Endothelial cell of umbilical vein (primary cell): ENCODE measurements at regions not wholly inside any gene's neighbourhood (a gene's known extent, or its start where the extent isn't known, plus 50 kb on each side); places are given as distances from the start of the nearest gene placed in this dataset.

Experiments used
- BruUV-seq: library from RNA; stranded (reverse); fragments of 400-500 nt; replicated peaks from 2 replicates; lab custom pipeline; 2021; lab: Mats Ljungman, UMichigan
- CTCF ChIA-PET: fragments of 300-600, 350-600 bp; sonication (Branson Sonifier 250); formaldehyde crosslinking; loops from one replicate; lab custom pipeline; 2021; ENCODE audit warnings: antibody characterized with exemption, inconsistent platforms; lab: Charles Lee
- POLR2A ChIA-PET: fragments of 300-600, 350-600 bp; sonication (Branson Sonifier 250); formaldehyde crosslinking; loops from one replicate; lab custom pipeline; 2021; ENCODE audit warnings: antibody characterized with exemption, inconsistent platforms; lab: Charles Lee
- DNase-seq: peaks from one replicate; pipeline ENCODE4 v3.0.0-alpha.2; 2011; ENCODE audit warnings: low read depth, low spot score
- FAIRE-seq: peaks from 2 replicates; lab custom pipeline; 2011; peaks lifted over from hg19 to GRCh38; lab: Jason Lieb, UNC
- H2AFZ ChIP-seq: 2 replicates; pipeline ENCODE4 v1.6.0; 2012; ENCODE audit warnings: low read depth, low read length, control low read depth, inconsistent platforms
- H3K27ac ChIP-seq: 2 replicates; pipeline ENCODE4 v1.5.1; 2011; ENCODE audit warnings: low read depth, mild to moderate bottlenecking, control low read depth, low read length, moderate library complexity; ENCODE audit not compliant: insufficient read depth
- H3K27me3 ChIP-seq, 2 experiments: 2 replicates each; pipeline versions ENCODE4 v1.6.0 to v1.6.1; 2011; ENCODE audit warnings: low read length in 2 of 2, mixed read lengths in 1 of 2; ENCODE audit not compliant: control insufficient read depth in 2 of 2, insufficient read depth in 2 of 2
- H3K36me3 ChIP-seq, 2 experiments: 2 replicates in 1 of 2; 3 replicates in 1 of 2; pipeline ENCODE4 v1.5.1; 2011; ENCODE audit warnings: low read length in 2 of 2, mild to moderate bottlenecking in 1 of 2, moderate library complexity in 1 of 2; ENCODE audit not compliant: control insufficient read depth in 2 of 2, insufficient read depth in 2 of 2; ENCODE audit errors: extremely low read depth in 1 of 2
- H3K4me1 ChIP-seq: 3 replicates; pipeline ENCODE4 v1.5.1; 2011; ENCODE audit warnings: mild to moderate bottlenecking, low read length; ENCODE audit not compliant: control insufficient read depth, insufficient read depth; ENCODE audit errors: extremely low read depth
- H3K4me2 ChIP-seq: 2 replicates; pipeline ENCODE4 v1.6.1; 2011; ENCODE audit warnings: low read length, control low read depth, mixed read lengths; ENCODE audit not compliant: insufficient read depth
- H3K4me3 ChIP-seq, 3 experiments: fragments of 200-600 bp in 1 of 3; sonication (generic), shearing (Covaris generic) in 1 of 3; replicated peaks in 1 of 3; 2 replicates each; pipeline ENCODE4 v1.5.1; 2011 to 2016; ENCODE audit warnings: control low read depth in 3 of 3, low read length in 3 of 3, mild to moderate bottlenecking in 2 of 3, inconsistent platforms in 1 of 3, low read depth in 1 of 3, moderate library complexity in 1 of 3; ENCODE audit not compliant: insufficient read depth in 1 of 3
- H3K79me2 ChIP-seq: 2 replicates; pipeline ENCODE4 v1.6.0; 2012; ENCODE audit warnings: low read length, inconsistent platforms; ENCODE audit not compliant: control insufficient read depth, insufficient read depth
- H3K9ac ChIP-seq: replicated peaks from 2 replicates; pipeline ENCODE3; 2011; ENCODE audit warnings: low read length, control low read depth; ENCODE audit not compliant: insufficient read depth; ENCODE audit errors: extremely low read depth
- H3K9me1 ChIP-seq: replicated peaks from 3 replicates; pipeline ENCODE4 v1.6.0; 2011; ENCODE audit warnings: mild to moderate bottlenecking, low read length; ENCODE audit not compliant: control insufficient read depth, insufficient read depth; ENCODE audit errors: extremely low read depth
- H3K9me3 ChIP-seq: replicated peaks from 2 replicates; pipeline ENCODE4 v1.5.1; 2012; ENCODE audit warnings: low read length, inconsistent platforms; ENCODE audit not compliant: control insufficient read depth, insufficient read depth
- H4K20me1 ChIP-seq: replicated peaks from 2 replicates; pipeline ENCODE3; 2011; ENCODE audit warnings: mild to moderate bottlenecking, low read length; ENCODE audit not compliant: control insufficient read depth, insufficient read depth; ENCODE audit errors: extremely low read depth
- CTCF ChIP-seq, 2 donors: IDR thresholded peaks; 1 replicate in 1 of 2; 2 replicates in 1 of 2; pipeline ENCODE4 v1.5.1; 2011; ENCODE audit warnings: low read length in 2 of 2, mild to moderate bottlenecking in 2 of 2, moderate library complexity in 2 of 2, control low read depth in 1 of 2, inconsistent platforms in 1 of 2, low read depth in 1 of 2; ENCODE audit not compliant: insufficient read depth in 1 of 2; ENCODE audit errors: extremely low read depth in 1 of 2
- EZH2 ChIP-seq: IDR thresholded peaks from 2 replicates; pipeline ENCODE4 v1.6.1; 2012; ENCODE audit warnings: borderline replicate concordance, low read depth, mild to moderate bottlenecking, moderate library complexity, low read length, inconsistent platforms; ENCODE audit not compliant: severe bottlenecking
- FOS ChIP-seq: IDR thresholded peaks from 2 replicates; pipeline ENCODE4 v1.6.1; 2011; ENCODE audit warnings: mild to moderate bottlenecking, low read length, moderate library complexity, borderline replicate concordance; ENCODE audit not compliant: insufficient read depth
- GATA2 ChIP-seq: IDR thresholded peaks from 2 replicates; pipeline ENCODE4 v1.7.0; 2011; ENCODE audit warnings: low read depth, mild to moderate bottlenecking, moderate library complexity, mixed read lengths, low read length; ENCODE audit not compliant: insufficient read length, insufficient read depth
- JUN ChIP-seq: IDR thresholded peaks from 2 replicates; pipeline ENCODE4 v1.6.1; 2011; ENCODE audit warnings: borderline replicate concordance, low read depth; ENCODE audit not compliant: insufficient read length, insufficient read depth
- MAX ChIP-seq: IDR thresholded peaks from 2 replicates; pipeline ENCODE4 v1.6.1; 2011; ENCODE audit not compliant: insufficient read depth, insufficient read length
- MYC ChIP-seq: IDR thresholded peaks from one replicate; pipeline ENCODE4 v1.6.1; 2011; ENCODE audit warnings: mild to moderate bottlenecking, low read depth, low read length
- POLR2A ChIP-seq: IDR thresholded peaks from 2 replicates; pipeline ENCODE4 v1.6.1; 2012; ENCODE audit warnings: low read depth, mild to moderate bottlenecking, control low read depth, low read length
- POLR2AphosphoS5 ChIP-seq: IDR thresholded peaks from 2 replicates; pipeline ENCODE4 v1.6.1; 2012; ENCODE audit warnings: low read depth, mild to moderate bottlenecking, control low read depth, low read length, moderate library complexity; ENCODE audit not compliant: insufficient read depth
- dilution Hi-C: fragments of 300-500 bp; cut with MboI; formaldehyde crosslinking; loops from one replicate; pipeline ENCODE4 v1.15.0; 2019; ENCODE audit warnings: low sequenced_read_pairs; ENCODE audit not compliant: extremely low pct_ligation_motif_present
- intact Hi-C: fragments of 100-400 bp; cut with micrococcal nuclease; formaldehyde crosslinking; loops from one replicate; pipeline ENCODE4 v1.10.0; 2022

- ChIA-PET POLR2A (no interaction called here), CTCF (no interaction called here)
- no peaks in the 10 kb centered on the region for H3K36me3 ChIP-seq
- FAIRE-seq (no peak), DNase-seq (no peak)
- H2AFZ ChIP-seq = no peak overlapping the region
- no peaks in the 10 kb centered on the region for H3K9me1 ChIP-seq
- no peak overlapping the region for H3K4me3 ChIP-seq
- no peaks in the 10 kb centered on the region for H3K4me1 ChIP-seq
- TF ChIP-seq MAX = no peak
- TF ChIP-seq FOS = no peak
- TF ChIP-seq GATA2 = no peak
- no peak for TF ChIP-seq EZH2
- TF ChIP-seq MYC = no peak
- no peak for TF ChIP-seq CTCF (IDR thresholded peaks at IDR 0.05; ENCODE audit: extremely low read depth in 1 of 2, insufficient read depth in 1 of 2, low read depth in 1 of 2, low read length in 2 of 2)
- TF ChIP-seq POLR2AphosphoS5 = no peak
- no peak for TF ChIP-seq JUN
- no peak for TF ChIP-seq POLR2A
- no TSS peak for BruUV-seq
- no peaks in the 10 kb centered on the region for H4K20me1 ChIP-seq
- H3K27ac ChIP-seq = no peak overlapping the region
- no peaks in the 10 kb centered on the region for H3K79me2 ChIP-seq
- H3K27me3 ChIP-seq = no peaks in the 10 kb centered on the region
- no peak overlapping the region for H3K4me2 ChIP-seq
- intact Hi-C loops = no loop called here
- no peak overlapping the region for H3K9ac ChIP-seq
- dilution Hi-C loops = no loop called here
- H3K9me3 ChIP-seq = peaks cover 4% of the 10 kb centered on the region
These were observed 1148.1 kb upstream of the FANCL start for GRCh38 chr2:59389240-59389639.
